A549 (cell line): ENCODE measurements at regions not wholly inside any gene's neighbourhood (a gene's known extent, or its start where the extent isn't known, plus 50 kb on each side); places are given as distances from the start of the nearest gene placed in this dataset.

Experiments
- EHF ChIP-seq: fragments of 250-450 bp; sonication (Bioruptor Pico); IDR thresholded peaks from 2 replicates; pipeline ENCODE4 v1.5.0; 2020; ENCODE audit warnings: mild to moderate bottlenecking
- HOXB5 ChIP-seq: fragments of 250-450 bp; sonication (Bioruptor Pico); IDR thresholded peaks from 2 replicates; pipeline ENCODE4 v1.5.0; 2020; ENCODE audit warnings: mild to moderate bottlenecking, moderate library complexity
- MYC ChIP-seq: IDR thresholded peaks from 2 replicates; pipeline ENCODE4 v1.6.1; 2012; ENCODE audit warnings: mild to moderate bottlenecking, inconsistent platforms, low read length, improper control_type of control experiment, borderline replicate concordance
- POLR2A ChIP-seq: IDR thresholded peaks from 2 replicates; pipeline ENCODE4 v1.6.1; 2012; ENCODE audit warnings: mild to moderate bottlenecking, low read length
- USF2 ChIP-seq: fragments of 450-650 bp; IDR thresholded peaks from 2 replicates; pipeline ENCODE4 v1.6.1; 2014; ENCODE audit warnings: antibody characterized with exemption
- TF ChIP-seq, protein P1 (sequence below): fragments of >200 bp; sonication (Bioruptor Twin); formaldehyde crosslinking; IDR thresholded peaks from 3 replicates; pipeline ENCODE4 v1.5.1; 2016

DNA sequence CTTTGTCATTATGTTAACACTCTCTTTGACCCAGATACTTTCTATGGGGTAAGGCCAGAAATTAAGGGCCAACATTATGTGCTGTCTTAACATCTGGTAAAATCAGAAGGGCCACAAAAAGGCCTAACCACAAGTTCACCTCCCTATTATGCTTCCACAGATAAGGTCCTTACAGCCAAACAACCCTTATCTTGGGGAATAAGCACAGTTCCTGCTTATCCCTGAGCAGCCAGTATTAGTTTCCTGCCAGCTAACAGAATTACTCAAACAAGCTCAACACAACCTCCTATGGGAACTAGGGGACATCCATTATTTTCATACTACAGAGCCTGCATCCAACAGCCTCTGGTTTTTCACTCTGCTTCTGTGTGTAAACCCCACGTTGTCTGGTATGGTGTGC, 724.8 kb downstream of the HACE1 start:
- TF ChIP-seq, protein P1, sequence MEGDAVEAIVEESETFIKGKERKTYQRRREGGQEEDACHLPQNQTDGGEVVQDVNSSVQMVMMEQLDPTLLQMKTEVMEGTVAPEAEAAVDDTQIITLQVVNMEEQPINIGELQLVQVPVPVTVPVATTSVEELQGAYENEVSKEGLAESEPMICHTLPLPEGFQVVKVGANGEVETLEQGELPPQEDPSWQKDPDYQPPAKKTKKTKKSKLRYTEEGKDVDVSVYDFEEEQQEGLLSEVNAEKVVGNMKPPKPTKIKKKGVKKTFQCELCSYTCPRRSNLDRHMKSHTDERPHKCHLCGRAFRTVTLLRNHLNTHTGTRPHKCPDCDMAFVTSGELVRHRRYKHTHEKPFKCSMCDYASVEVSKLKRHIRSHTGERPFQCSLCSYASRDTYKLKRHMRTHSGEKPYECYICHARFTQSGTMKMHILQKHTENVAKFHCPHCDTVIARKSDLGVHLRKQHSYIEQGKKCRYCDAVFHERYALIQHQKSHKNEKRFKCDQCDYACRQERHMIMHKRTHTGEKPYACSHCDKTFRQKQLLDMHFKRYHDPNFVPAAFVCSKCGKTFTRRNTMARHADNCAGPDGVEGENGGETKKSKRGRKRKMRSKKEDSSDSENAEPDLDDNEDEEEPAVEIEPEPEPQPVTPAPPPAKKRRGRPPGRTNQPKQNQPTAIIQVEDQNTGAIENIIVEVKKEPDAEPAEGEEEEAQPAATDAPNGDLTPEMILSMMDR, result no peak
- no peak for TF ChIP-seq USF2
- TF ChIP-seq POLR2A, result no peak
- no peak for TF ChIP-seq HOXB5 (CRISPR knock-in tag)
- TF ChIP-seq MYC, result no peak
- TF ChIP-seq EHF, result no peak
